K562 (cell line): ENCODE measurements at regions not wholly inside any gene's neighbourhood (a gene's known extent, or its start where the extent isn't known, plus 50 kb on each side); places are given as distances from the start of the nearest gene placed in this dataset.

Experiments used
- TF ChIP-seq, protein P1 (sequence below): fragments of 450-650 bp; IDR thresholded peaks from 2 replicates; pipeline ENCODE4 v1.6.1; 2016; ENCODE audit warnings: mild to moderate bottlenecking, moderate library complexity

DNA sequence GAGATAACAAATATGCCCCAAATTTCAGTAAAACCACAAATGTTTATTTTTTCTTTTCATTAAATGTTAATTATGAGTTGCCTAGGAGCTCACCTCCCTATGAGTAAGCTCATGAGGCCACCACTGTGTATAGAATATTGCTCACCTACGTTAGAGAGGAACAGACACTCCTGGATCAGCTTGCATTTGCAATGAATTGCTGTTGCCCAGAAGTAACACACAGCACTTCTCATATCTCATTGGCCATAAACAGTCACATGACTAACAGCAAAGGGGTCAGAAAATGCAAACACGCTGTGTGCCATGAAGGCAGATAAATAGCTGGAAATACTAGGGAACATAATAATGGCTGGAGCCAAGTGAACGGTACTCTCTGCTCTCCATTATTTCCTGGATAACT, 89.0 kb upstream of the GALNT5 start (continued):
- TF ChIP-seq, protein P1, sequence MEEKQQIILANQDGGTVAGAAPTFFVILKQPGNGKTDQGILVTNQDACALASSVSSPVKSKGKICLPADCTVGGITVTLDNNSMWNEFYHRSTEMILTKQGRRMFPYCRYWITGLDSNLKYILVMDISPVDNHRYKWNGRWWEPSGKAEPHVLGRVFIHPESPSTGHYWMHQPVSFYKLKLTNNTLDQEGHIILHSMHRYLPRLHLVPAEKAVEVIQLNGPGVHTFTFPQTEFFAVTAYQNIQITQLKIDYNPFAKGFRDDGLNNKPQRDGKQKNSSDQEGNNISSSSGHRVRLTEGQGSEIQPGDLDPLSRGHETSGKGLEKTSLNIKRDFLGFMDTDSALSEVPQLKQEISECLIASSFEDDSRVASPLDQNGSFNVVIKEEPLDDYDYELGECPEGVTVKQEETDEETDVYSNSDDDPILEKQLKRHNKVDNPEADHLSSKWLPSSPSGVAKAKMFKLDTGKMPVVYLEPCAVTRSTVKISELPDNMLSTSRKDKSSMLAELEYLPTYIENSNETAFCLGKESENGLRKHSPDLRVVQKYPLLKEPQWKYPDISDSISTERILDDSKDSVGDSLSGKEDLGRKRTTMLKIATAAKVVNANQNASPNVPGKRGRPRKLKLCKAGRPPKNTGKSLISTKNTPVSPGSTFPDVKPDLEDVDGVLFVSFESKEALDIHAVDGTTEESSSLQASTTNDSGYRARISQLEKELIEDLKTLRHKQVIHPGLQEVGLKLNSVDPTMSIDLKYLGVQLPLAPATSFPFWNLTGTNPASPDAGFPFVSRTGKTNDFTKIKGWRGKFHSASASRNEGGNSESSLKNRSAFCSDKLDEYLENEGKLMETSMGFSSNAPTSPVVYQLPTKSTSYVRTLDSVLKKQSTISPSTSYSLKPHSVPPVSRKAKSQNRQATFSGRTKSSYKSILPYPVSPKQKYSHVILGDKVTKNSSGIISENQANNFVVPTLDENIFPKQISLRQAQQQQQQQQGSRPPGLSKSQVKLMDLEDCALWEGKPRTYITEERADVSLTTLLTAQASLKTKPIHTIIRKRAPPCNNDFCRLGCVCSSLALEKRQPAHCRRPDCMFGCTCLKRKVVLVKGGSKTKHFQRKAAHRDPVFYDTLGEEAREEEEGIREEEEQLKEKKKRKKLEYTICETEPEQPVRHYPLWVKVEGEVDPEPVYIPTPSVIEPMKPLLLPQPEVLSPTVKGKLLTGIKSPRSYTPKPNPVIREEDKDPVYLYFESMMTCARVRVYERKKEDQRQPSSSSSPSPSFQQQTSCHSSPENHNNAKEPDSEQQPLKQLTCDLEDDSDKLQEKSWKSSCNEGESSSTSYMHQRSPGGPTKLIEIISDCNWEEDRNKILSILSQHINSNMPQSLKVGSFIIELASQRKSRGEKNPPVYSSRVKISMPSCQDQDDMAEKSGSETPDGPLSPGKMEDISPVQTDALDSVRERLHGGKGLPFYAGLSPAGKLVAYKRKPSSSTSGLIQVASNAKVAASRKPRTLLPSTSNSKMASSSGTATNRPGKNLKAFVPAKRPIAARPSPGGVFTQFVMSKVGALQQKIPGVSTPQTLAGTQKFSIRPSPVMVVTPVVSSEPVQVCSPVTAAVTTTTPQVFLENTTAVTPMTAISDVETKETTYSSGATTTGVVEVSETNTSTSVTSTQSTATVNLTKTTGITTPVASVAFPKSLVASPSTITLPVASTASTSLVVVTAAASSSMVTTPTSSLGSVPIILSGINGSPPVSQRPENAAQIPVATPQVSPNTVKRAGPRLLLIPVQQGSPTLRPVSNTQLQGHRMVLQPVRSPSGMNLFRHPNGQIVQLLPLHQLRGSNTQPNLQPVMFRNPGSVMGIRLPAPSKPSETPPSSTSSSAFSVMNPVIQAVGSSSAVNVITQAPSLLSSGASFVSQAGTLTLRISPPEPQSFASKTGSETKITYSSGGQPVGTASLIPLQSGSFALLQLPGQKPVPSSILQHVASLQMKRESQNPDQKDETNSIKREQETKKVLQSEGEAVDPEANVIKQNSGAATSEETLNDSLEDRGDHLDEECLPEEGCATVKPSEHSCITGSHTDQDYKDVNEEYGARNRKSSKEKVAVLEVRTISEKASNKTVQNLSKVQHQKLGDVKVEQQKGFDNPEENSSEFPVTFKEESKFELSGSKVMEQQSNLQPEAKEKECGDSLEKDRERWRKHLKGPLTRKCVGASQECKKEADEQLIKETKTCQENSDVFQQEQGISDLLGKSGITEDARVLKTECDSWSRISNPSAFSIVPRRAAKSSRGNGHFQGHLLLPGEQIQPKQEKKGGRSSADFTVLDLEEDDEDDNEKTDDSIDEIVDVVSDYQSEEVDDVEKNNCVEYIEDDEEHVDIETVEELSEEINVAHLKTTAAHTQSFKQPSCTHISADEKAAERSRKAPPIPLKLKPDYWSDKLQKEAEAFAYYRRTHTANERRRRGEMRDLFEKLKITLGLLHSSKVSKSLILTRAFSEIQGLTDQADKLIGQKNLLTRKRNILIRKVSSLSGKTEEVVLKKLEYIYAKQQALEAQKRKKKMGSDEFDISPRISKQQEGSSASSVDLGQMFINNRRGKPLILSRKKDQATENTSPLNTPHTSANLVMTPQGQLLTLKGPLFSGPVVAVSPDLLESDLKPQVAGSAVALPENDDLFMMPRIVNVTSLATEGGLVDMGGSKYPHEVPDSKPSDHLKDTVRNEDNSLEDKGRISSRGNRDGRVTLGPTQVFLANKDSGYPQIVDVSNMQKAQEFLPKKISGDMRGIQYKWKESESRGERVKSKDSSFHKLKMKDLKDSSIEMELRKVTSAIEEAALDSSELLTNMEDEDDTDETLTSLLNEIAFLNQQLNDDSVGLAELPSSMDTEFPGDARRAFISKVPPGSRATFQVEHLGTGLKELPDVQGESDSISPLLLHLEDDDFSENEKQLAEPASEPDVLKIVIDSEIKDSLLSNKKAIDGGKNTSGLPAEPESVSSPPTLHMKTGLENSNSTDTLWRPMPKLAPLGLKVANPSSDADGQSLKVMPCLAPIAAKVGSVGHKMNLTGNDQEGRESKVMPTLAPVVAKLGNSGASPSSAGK, result peak; percentile 28; the same call in 1 of the 2 replicates
- TF ChIP-seq, all 486 proteins: peak for 6
